ENCODE measurements at regions not wholly inside any gene's neighbourhood (a gene's known extent, or its start where the extent isn't known, plus 50 kb on each side); places are given as distances from the start of the nearest gene placed in this dataset.
"Not testable (repeated sequence)": the region's sequence is repeated elsewhere in the genome, so short reads cannot be mapped to it uniquely, and the experiment has no call there.

- no peak for DNase-seq (ENCODE audit: low spot score)
Observed at GRCh38 chr16:60166111-60166510, 1432.0 kb upstream of the GOT2 start.

GRCh38 chr16:60151987-60152386 lies 1417.9 kb upstream of the GOT2 start:
- DNase-seq (ENCODE audit: low spot score), result no peak

GRCh38 chr16:60150907-60151306 lies 1416.8 kb upstream of the GOT2 start:
- no peak for DNase-seq (ENCODE audit: low spot score)

GRCh38 chr16:60143348-60143705 lies 1409.2 kb upstream of the GOT2 start:
- no peak for DNase-seq (ENCODE audit: low spot score)

- no peak for DNase-seq (ENCODE audit: low spot score)
Observed at GRCh38 chr16:60142619-60143347, 1408.7 kb upstream of the GOT2 start.

- DNase-seq (ENCODE audit: low spot score), result no peak
Observed at GRCh38 chr16:60137891-60138290, 1403.8 kb upstream of the GOT2 start.

- no peak for DNase-seq (ENCODE audit: low spot score)
Observed at GRCh38 chr16:60127196-60127595, 1393.1 kb upstream of the GOT2 start.

- DNase-seq (ENCODE audit: low spot score), result not testable (repeated sequence)
Observed at GRCh38 chr16:60126115-60126514, 1392.0 kb upstream of the GOT2 start.

DNA sequence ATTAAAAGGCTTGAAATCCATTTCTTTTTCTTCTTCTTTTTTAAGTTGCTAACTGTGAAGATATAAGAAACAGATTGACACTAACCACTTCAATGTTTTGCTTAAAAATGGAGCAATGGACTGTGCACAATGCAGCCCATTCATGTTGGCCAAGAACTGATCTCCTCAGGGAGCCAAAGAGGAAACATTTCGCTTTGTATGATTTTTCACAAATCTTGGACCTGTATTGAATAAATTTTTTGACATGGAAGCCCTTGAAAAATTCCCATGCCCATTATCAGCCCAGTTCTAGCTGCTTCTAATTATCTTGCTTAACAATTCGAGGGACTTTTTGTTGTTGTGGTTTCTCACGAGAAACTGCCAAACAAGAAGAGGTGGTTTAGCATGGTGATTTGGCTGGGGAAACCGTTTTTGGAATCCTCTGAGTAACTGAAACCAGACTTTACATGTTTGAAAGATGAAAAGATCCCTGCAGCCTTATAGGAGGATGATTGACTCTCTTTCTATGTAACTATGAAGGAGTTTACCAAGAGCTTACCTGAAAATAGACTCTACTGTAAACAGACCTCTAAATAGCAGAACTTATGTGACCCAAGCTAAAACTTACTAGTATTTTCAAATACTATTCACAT lies 1389.4 kb upstream of the GOT2 start:
- no peak for DNase-seq (ENCODE audit: low spot score)

- DNase-seq (ENCODE audit: low spot score), result peak; percentile 74
Observed at GRCh38 chr16:60120586-60120985, 1386.5 kb upstream of the GOT2 start.

DNA sequence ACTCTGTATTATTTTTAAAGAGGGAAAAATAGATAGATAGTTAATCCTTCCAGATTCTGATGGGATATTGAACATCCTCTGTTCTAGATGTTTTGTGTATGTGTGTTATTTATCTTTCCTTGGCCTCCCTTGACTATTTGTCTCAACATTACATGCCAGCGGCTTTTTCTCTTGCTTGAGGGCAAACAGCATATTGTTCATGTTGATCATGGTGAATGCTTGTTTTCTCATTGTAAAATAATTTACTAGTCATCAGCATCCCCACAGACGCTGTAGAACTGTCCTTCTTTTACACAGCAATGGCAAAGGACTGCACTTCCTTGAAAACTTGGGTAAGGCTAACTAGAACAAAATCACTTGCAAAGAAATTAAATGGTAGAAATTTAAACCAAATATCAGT lies 1376.4 kb upstream of the GOT2 start:
- no peak for DNase-seq (ENCODE audit: low spot score)

DNA sequence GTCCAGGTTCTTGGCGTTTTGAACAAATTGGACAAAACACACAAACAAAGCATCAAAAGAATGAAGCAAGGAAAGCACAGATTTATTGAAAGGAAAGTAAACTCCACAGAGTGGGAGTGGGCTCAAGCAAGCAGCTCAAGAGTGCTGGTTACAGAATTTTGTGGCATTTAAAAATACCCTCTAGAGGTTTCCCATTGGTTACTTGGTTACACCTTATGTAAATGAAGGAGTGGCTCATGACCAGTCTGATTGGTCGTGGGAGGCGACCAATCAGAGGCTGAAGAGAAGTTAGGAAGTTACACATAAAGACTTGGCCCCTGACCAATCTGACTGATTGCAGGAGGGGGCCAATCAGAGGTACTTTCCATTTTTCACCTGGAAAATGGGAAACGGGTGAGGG lies 1373.8 kb upstream of the GOT2 start:
- DNase-seq (ENCODE audit: low spot score), result no peak

GRCh38 chr16:60107437-60107836 lies 1373.3 kb upstream of the GOT2 start:
- no peak for DNase-seq (ENCODE audit: low spot score)

DNA sequence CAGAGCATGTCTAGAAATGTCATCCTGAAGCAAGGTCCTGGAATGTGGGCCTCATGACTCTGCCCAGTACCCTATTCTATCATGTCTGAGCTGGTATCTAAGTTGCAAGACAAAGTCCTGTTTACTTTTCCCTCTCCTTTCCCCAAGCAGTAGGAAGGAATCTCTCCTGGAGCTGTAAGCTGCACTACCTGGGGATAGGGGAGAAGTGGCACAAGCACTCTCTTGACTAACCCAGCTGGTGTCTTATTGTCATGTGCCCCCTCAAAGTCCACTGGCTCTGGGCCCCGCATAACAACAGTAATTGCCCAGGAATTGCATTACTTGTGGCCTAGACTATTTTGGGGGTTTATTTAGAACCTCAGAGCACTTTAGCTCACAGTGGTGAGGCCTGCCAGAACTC lies 1366.3 kb upstream of the GOT2 start:
- no peak for DNase-seq (ENCODE audit: low spot score)

DNA sequence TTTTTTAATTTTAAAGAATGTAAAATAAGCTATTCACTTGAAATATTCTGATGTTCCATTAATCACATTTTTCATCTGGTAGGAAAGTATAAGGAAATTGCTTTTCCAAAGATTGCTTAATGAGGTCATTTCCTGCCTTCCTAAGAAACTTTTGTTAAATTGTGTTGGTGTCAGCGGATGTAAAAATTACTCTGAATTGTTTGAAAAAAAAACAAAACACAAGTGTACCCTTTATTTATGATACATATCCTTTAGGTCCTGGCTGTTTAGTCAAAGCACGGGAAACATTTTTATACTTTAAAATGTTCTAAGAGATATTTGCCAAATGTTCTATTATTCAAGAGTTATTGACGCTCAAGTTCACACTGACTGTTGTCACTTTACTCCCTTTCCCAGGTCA lies 1357.4 kb upstream of the GOT2 start:
- no peak for DNase-seq (ENCODE audit: low spot score)

DNA sequence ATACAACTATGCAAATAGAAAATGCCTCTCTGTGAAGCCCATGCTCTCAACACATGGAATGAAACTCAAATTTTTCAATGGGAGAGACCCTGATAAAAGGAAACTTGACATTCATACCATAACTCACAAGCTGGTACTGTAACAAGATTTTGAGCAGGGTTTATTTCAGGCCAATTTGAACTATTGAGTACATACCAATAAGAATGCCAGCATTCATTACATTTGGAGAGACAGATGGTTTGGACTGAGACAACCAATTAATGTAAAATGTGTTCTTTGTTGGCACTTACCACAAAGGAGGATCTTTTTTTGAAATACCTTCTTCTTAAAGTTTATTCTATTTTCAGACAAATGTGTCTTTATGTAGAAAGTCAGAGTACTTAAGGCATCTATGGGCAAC lies 1357.0 kb upstream of the GOT2 start:
- no peak for DNase-seq (ENCODE audit: low spot score)

- no peak for DNase-seq (ENCODE audit: low spot score)
Observed at GRCh38 chr16:60087530-60087929, 1353.4 kb upstream of the GOT2 start.

DNA sequence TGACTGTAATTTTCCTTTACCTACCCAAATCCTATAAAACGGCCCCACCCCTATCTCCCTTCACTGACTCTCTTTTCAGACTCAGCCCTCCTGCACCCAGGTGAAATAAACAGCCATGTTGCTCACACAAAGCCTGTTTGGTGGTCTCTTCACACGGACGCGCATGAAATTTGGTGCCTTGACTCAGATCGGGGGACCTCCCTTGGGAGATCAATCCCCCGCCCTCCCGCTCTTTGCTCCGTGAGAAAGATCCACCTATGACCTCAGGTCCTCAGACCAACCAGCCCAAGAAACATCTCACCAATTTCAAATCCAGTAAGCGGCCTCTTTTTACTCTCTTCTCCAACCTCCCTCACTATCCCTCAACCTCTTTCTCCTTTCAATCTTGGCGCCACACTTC lies 1344.7 kb upstream of the GOT2 start:
- DNase-seq (ENCODE audit: low spot score), result not testable (repeated sequence)

DNA sequence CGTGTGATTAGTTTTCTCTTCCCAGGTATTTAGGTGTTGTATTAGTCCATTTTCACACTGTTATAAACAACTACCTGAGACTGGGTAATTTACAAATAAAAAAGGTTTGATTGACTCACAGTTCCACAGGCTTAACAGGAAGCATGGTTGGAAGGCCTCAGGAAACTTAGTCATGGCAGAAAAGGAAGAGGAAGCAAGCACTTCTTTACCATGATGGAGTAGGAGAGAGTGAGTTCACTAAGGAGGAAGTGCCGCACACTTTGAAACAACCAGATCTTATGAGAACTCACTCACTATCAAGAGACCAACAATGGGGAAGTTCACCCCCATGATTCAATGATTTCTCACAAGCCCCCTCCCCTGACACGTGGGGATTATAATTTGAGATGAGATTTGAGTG lies 1343.7 kb upstream of the GOT2 start:
- no peak for DNase-seq (ENCODE audit: low spot score)

GRCh38 chr16:60074378-60074777 lies 1340.3 kb upstream of the GOT2 start:
- DNase-seq (ENCODE audit: low spot score), result no peak

DNA sequence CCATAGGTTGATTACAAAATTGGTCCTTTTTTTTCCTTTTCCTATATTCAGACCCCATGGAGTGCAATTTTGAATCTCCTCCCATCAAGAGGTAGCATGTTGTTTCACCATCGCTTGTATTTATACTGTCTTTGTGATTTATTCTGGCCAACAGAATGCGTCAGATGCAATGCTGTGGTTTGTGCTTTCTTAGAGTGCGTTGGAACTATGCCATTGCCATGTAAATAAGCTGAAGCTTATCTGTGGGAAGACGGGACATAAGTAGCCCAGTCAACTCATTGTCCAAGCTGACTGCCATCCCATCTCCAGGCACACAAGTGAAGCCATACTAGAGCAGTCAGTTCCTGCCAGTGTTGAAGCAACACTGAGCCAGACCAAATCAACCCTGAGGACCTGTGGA lies 1339.3 kb upstream of the GOT2 start:
- no peak for DNase-seq (ENCODE audit: low spot score)

- DNase-seq (ENCODE audit: low spot score), result no peak
Observed at GRCh38 chr16:60064026-60064425, 1329.9 kb upstream of the GOT2 start.

DNA sequence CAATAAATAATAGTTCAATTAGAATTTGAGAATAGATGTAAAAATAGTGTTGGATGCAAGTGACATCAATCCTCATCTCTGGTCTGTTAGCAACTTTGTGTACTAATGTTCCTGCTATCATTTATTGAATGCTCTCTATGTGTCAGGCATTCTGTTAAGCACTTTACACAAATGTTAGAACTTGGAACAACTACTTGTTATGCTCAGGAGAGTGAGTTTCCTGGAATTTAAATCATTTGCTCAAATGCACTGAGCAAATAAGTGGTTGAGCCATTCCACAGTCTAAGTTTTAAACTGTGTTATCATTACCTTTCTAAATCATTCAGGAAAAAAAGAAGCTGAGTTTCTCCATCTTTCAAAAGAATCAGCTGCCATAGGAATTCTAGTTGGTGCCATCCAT lies 1327.3 kb upstream of the GOT2 start:
- no peak for DNase-seq (ENCODE audit: low spot score)

Data from mesenteric fat pad (tissue), 1 donor.